Ascending aorta (tissue), 2 donors: ENCODE measurements at regions not wholly inside any gene's neighbourhood (a gene's known extent, or its start where the extent isn't known, plus 50 kb on each side); places are given as distances from the start of the nearest gene placed in this dataset.
"Not testable (repeated sequence)": the region's sequence is repeated elsewhere in the genome, so short reads cannot be mapped to it uniquely, and the experiment has no call there.

Experiments
- DNase-seq, 2 donors: peaks; one replicate each; pipeline ENCODE4 v3.0.0-alpha.2; 2019; ENCODE audit warnings: low spot score in 2 of 2
- H3K27ac ChIP-seq, 2 donors: fragments of 200-600 bp; sonication (generic); one replicate each; pipeline ENCODE4 v1.5.1; 2016 to 2017; ENCODE audit warnings: mild to moderate bottlenecking in 1 of 2
- H3K27me3 ChIP-seq: fragments of 200-600 bp; sonication (generic); one replicate; pipeline ENCODE4 v1.5.1; 2017
- H3K36me3 ChIP-seq, 2 donors: fragments of 200-600 bp; sonication (generic); one replicate each; pipeline ENCODE4 v1.5.1; 2016
- H3K4me1 ChIP-seq, 2 donors: fragments of 200-600 bp; sonication (generic); one replicate each; pipeline ENCODE4 v1.5.1; 2016 to 2017; ENCODE audit warnings: mild to moderate bottlenecking in 1 of 2
- H3K4me3 ChIP-seq, 2 donors: fragments of 200-600 bp; sonication (generic); one replicate each; pipeline ENCODE4 v1.5.1; 2016 to 2017; ENCODE audit warnings: mild to moderate bottlenecking in 1 of 2
- H3K9me3 ChIP-seq, 2 donors: fragments of 200-600 bp; sonication (generic); one replicate each; pipeline ENCODE4 v1.5.1; 2016
- intact Hi-C: fragments of 100-400 bp; cut with DNase I; formaldehyde crosslinking; loops from one replicate; pipeline ENCODE4 v1.15.1; 2023
- TF ChIP-seq, protein P1 (sequence below), 3 experiments: fragments of 200-600 bp in 2 of 3; fragments of 450-650 bp in 1 of 3; sonication (generic) in 2 of 3; IDR thresholded peaks; one replicate each; pipeline ENCODE4 v1.5.1; 2016 to 2019; ENCODE audit warnings: antibody characterized with exemption in 3 of 3, mild to moderate bottlenecking in 1 of 3, moderate library complexity in 1 of 3

DNA sequence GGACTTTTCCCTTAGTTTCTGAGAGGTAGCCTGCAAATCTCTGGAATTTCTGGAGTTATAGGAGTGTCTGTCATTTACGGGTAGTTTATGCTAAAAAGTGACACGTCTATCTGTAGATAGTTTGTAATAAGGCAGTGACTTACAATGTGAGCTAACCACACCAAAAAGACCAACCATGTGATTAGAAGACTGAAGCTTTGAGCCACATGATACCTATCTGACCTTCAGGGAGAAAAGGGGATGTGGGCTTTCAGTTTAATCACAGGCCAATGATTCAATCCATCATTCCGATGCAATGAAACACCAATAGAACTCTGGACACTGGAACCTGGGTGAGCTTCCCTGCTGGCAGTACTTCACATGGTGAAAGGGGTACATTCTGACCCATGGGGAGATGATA lies 254.6 kb upstream of the GK2 start:
- Histone ChIP-seq H3K27ac (no peak overlapping the region), H3K27me3 (no peaks in the 10 kb centered on the region), H3K9me3 (peaks cover 3 to 7% of the 10 kb centered on the region in 2 donors), H3K4me1 (no peaks in the 10 kb centered on the region), H3K36me3 (no peaks in the 10 kb centered on the region), H3K4me3 (no peak overlapping the region)
- TF ChIP-seq, protein P1, sequence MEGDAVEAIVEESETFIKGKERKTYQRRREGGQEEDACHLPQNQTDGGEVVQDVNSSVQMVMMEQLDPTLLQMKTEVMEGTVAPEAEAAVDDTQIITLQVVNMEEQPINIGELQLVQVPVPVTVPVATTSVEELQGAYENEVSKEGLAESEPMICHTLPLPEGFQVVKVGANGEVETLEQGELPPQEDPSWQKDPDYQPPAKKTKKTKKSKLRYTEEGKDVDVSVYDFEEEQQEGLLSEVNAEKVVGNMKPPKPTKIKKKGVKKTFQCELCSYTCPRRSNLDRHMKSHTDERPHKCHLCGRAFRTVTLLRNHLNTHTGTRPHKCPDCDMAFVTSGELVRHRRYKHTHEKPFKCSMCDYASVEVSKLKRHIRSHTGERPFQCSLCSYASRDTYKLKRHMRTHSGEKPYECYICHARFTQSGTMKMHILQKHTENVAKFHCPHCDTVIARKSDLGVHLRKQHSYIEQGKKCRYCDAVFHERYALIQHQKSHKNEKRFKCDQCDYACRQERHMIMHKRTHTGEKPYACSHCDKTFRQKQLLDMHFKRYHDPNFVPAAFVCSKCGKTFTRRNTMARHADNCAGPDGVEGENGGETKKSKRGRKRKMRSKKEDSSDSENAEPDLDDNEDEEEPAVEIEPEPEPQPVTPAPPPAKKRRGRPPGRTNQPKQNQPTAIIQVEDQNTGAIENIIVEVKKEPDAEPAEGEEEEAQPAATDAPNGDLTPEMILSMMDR (IDR thresholded peaks at IDR 0.05): no peak
- DNase-seq: no peak
- intact Hi-C loops: no loop called here

DNA sequence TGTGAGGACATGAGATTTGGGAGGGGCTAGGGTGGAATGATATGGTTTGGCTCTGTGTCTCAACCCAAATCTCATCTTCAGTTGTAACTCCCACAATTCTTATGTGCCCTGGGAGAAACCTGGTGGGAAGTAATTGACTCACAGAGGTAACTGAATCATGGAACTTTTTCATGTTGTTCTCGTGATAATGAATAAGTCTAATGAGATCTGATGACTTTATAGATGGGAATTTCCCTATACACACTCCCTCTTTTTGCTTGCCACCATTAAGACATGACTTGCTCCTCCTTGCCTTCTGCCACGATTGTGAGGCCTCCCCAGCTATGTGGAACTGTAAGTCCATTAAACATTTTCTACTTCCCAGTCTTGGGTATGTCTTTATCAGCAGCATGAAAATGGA lies 253.2 kb upstream of the GK2 start:
- no peak overlapping the region for H3K27ac ChIP-seq
- H3K27me3 ChIP-seq: no peaks in the 10 kb centered on the region
- intact Hi-C loops: no loop called here
- TF ChIP-seq, protein P1 (IDR thresholded peaks at IDR 0.05): no peak
- H3K36me3 ChIP-seq: no peaks in the 10 kb centered on the region
- DNase-seq: no peak
- no peak overlapping the region for H3K4me3 ChIP-seq
- H3K4me1 ChIP-seq: no peaks in the 10 kb centered on the region
- H3K9me3 ChIP-seq: peaks cover 4 to 10% of the 10 kb centered on the region in 2 donors

DNA sequence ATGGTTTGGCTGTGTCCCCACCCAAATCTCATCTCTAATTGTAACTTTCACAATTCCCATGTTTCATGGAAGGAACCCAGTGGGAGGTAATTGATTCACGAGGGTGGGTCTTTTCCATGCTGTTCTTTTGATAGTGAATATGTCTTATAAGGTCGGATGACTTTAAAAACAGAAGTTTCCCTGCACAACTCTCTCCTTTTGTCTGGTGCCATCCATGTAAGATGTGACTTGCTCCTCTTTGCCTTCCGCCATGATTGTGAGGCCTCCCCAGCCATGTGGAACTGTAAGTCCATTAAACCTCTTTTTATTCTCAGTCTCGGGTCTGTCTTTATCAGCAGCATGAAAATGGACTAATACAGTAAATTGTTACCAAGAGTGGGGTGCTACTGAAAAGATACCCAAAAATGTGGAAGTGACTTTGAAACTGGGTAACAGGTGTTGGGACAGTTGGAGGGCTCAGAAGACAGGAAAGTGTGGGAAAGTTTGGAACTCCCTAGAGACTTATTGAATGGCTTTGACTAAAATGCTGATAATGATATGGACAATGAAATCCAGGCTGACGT lies 251.4 kb upstream of the GK2 start:
- DNase-seq, H3K36me3 ChIP-seq, H3K27ac ChIP-seq, H3K4me3 ChIP-seq, H3K27me3 ChIP-seq, H3K4me1 ChIP-seq: not testable (repeated sequence)
- peaks cover 4 to 10% of the 10 kb centered on the region in 2 donors for H3K9me3 ChIP-seq
- intact Hi-C loops: loop anchor here (10.0 kb wide), 1 partner anchor 415 kb away; the partner anchor contains the start of gene ANTXR2

DNA sequence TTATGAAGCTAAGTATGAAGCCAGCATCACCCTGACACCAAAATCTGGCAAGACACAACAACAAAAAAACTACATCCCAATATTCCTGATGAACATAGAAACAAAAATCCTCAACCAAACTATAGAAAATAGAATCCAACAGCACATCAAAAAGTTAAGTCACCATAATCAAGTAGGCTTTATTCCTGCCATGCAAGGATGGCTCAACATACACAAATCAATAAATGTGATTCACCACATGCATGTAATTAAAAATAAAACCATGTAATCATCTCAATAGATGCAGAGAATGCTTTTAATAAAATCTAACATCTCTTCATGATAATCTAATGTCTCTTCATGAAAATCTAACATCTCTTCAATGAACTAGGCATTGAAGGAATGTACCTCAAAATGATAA lies 249.4 kb upstream of the GK2 start:
- peaks cover 4 to 10% of the 10 kb centered on the region in 2 donors for H3K9me3 ChIP-seq
- DNase-seq: no peak
- no peaks in the 10 kb centered on the region for H3K27me3 ChIP-seq
- H3K36me3 ChIP-seq: no peaks in the 10 kb centered on the region
- TF ChIP-seq, protein P1 (IDR thresholded peaks at IDR 0.05): no peak
- intact Hi-C loops: loop anchor here (10.0 kb wide), 1 partner anchor 417 kb away; the partner anchor contains the start of gene ANTXR2
- no peak overlapping the region for H3K27ac ChIP-seq
- peaks cover 0 to 11% of the 10 kb centered on the region in 2 donors for H3K4me1 ChIP-seq
- no peak overlapping the region for H3K4me3 ChIP-seq

DNA sequence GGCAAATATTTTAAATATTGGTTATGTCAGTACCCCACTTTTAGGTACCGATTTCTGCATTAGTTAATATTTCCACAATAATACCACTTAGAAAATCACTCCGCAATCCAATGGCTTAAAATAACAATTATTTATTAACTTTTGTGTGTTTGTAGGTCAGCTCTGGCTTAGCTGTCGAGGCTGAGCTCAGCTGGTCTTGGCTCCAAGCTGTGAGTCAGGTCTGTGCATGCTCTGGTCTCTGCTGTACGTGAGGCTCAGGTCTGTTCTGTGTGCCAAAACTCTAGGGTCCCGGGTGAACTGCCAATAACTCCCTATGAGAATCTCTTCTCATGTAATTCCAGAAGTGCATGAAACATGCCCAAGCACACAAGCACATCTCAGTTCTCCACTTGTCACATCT lies 245.8 kb upstream of the GK2 start:
- Histone ChIP-seq H3K27me3 (no peaks in the 10 kb centered on the region), H3K4me3 (no peak overlapping the region), H3K27ac (no peak overlapping the region), H3K36me3 (no peaks in the 10 kb centered on the region), H3K9me3 (peaks cover 4% of the 10 kb centered on the region in 2 donors), H3K4me1 (peaks cover 0 to 22% of the 10 kb centered on the region in 2 donors)
- DNase-seq: no peak
- TF ChIP-seq, protein P1 (IDR thresholded peaks at IDR 0.05): no peak
- intact Hi-C loops: loop anchor here (10.0 kb wide), 1 partner anchor 421 kb away; the partner anchor contains the start of gene ANTXR2

DNA sequence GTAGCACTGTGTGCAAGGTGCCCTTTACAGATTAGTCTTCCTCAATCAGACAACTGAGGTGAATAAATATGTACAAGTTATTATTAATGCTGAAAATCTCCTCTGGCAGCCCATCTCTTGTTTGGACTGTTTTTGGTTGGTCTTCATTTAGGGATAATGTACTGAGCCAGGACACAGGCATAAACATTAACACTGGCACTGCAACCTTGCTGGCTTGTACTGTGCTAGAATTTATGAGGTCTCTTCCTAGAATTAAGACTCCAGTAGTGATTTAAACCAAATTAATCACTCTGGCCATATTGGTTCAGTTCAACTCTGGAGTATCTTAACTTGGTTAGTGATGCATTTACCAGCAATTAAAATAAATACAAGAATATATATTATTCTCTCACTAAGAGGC lies 244.7 kb upstream of the GK2 start:
- H3K27ac ChIP-seq: peak overlapping the region in 1 of 2 donors; percentile 66
- intact Hi-C loops: loop anchor here (10.0 kb wide), 1 partner anchor 422 kb away; the partner anchor contains the start of gene ANTXR2

More for the DNA sequence above, 244.7 kb upstream of the GK2 start:
- no peaks in the 10 kb centered on the region for H3K36me3 ChIP-seq
- TF ChIP-seq, protein P1 (IDR thresholded peaks at IDR 0.05): no peak
- no peak for DNase-seq
- peaks cover 1 to 4% of the 10 kb centered on the region in 2 donors for H3K9me3 ChIP-seq
- H3K4me1 ChIP-seq: peaks cover 0 to 22% of the 10 kb centered on the region in 2 donors
- no peaks in the 10 kb centered on the region for H3K27me3 ChIP-seq
- H3K4me3 ChIP-seq: no peak overlapping the region
